ENCODE measurements at regions not wholly inside any gene's neighbourhood (a gene's known extent, or its start where the extent isn't known, plus 50 kb on each side); places are given as distances from the start of the nearest gene placed in this dataset.

DNA sequence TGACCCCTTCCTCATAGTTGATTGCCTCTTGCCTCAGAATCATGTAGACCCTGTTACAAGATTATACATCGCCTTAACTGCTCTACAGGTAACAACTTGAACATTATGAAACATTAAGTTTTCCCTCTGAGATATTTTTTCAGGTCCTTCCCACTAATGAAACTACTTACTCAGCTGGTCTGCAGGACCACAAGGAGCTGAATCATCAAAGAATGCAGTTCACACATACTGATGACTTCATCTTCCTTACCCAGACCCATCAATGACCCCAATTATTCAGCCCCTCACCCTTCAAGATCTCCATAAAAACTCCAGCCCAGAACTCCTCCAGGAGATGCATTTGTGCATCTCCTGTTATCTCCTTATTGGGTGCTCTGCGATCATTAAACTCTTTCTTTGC, 720.9 kb downstream of the RAPGEF2 start (continued):
- no peak for TF ChIP-seq STAT6 (CRISPR knock-in tag; conservative IDR thresholded peaks at IDR 0.05; ENCODE audit: low read depth)
- TF ChIP-seq, protein P1, sequence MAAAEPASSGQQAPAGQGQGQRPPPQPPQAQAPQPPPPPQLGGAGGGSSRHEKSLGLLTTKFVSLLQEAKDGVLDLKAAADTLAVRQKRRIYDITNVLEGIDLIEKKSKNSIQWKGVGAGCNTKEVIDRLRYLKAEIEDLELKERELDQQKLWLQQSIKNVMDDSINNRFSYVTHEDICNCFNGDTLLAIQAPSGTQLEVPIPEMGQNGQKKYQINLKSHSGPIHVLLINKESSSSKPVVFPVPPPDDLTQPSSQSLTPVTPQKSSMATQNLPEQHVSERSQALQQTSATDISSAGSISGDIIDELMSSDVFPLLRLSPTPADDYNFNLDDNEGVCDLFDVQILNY (CRISPR knock-in tag; IDR thresholded peaks at IDR 0.05), result no peak

DNA sequence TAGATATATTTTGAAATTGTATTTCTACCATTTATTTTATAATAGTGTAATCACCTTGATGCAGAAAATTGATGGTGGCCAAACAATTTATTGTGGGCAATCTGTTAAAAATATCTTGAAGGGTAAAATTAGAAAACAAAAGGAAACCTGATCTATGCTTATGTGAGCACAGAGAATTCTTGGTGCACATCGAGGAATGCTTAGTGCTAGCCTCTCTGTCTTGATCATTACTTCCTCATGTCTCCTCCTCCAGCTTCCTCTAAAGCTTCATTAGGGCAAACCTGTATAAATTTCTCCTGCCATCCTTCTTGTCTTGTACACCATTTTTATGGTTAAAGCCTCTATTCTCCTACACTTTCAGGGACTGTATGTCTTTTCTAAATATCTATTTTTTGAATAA, 725.8 kb downstream of the RAPGEF2 start:
- no peak for DNase-seq (ENCODE audit: low spot score)
- Mint-ChIP-seq H3K9me3 (no peaks in the 10 kb centered on the region), H3K4me3 (no peak overlapping the region), H3K27me3 (ENCODE audit: low read depth) (no peaks in the 10 kb centered on the region), H3K4me1 (no peaks in the 10 kb centered on the region), H3K27ac (no peak overlapping the region), H3K36me3 (no peaks in the 10 kb centered on the region)
- TF ChIP-seq NR3C1 (CRISPR knock-in tag; conservative IDR thresholded peaks at IDR 0.05; ENCODE audit: low read depth) (no peak), ZNF263 (CRISPR knock-in tag; IDR thresholded peaks at IDR 0.05; ENCODE audit: low read depth) (no peak), GABPB1 (CRISPR knock-in tag; IDR thresholded peaks at IDR 0.05) (no peak), ATF1 (CRISPR knock-in tag; IDR thresholded peaks at IDR 0.05) (no peak), SP1 (CRISPR knock-in tag; conservative IDR thresholded peaks at IDR 0.05) (no peak), STAT6 (CRISPR knock-in tag; conservative IDR thresholded peaks at IDR 0.05; ENCODE audit: low read depth) (no peak), ESRRA (CRISPR knock-in tag; IDR thresholded peaks at IDR 0.05; ENCODE audit: borderline replicate concordance) (no peak), ZNF121 (CRISPR knock-in tag; IDR thresholded peaks at IDR 0.05) (no peak), ZNF232 (CRISPR knock-in tag; IDR thresholded peaks at IDR 0.05) (no peak), NFATC4 (CRISPR knock-in tag; IDR thresholded peaks at IDR 0.05) (no peak), EMX1 (CRISPR knock-in tag; IDR thresholded peaks at IDR 0.05) (no peak)
- TF ChIP-seq, protein P1 (CRISPR knock-in tag; IDR thresholded peaks at IDR 0.05), result no peak
- TF ChIP-seq, protein P2, sequence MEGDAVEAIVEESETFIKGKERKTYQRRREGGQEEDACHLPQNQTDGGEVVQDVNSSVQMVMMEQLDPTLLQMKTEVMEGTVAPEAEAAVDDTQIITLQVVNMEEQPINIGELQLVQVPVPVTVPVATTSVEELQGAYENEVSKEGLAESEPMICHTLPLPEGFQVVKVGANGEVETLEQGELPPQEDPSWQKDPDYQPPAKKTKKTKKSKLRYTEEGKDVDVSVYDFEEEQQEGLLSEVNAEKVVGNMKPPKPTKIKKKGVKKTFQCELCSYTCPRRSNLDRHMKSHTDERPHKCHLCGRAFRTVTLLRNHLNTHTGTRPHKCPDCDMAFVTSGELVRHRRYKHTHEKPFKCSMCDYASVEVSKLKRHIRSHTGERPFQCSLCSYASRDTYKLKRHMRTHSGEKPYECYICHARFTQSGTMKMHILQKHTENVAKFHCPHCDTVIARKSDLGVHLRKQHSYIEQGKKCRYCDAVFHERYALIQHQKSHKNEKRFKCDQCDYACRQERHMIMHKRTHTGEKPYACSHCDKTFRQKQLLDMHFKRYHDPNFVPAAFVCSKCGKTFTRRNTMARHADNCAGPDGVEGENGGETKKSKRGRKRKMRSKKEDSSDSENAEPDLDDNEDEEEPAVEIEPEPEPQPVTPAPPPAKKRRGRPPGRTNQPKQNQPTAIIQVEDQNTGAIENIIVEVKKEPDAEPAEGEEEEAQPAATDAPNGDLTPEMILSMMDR (IDR thresholded peaks at IDR 0.05), result no peak
- TF ChIP-seq, protein P3, sequence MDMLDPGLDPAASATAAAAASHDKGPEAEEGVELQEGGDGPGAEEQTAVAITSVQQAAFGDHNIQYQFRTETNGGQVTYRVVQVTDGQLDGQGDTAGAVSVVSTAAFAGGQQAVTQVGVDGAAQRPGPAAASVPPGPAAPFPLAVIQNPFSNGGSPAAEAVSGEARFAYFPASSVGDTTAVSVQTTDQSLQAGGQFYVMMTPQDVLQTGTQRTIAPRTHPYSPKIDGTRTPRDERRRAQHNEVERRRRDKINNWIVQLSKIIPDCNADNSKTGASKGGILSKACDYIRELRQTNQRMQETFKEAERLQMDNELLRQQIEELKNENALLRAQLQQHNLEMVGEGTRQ (CRISPR knock-in tag; IDR thresholded peaks at IDR 0.05), result no peak
- ChIA-PET CTCF (no interaction called here), POLR2A (no interaction called here)
- ATAC-seq, result no peak

DNA sequence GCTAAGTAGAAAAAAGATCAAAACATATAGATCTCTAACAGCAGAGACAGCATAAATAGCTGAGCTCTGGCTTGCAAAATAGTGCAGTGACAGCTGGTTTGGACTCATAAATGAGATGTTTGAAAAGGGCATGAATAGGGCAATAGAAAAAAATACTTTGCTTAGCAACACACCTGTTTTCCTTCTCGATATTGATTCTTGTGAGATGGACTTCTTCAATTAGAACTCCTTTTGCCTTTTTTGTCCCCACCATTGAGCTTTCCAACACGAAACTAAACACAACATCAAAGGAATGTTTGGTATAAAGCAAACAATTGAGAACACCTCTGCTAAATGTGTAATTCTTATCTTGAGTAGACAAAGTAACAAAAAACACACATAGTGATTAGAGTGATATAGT, 726.3 kb downstream of the RAPGEF2 start:
- ChIA-PET CTCF (no interaction called here), POLR2A (no interaction called here)
- ATAC-seq (no peak), DNase-seq (ENCODE audit: low spot score) (no peak)
- Mint-ChIP-seq H3K4me1 (no peaks in the 10 kb centered on the region), H3K27me3 (ENCODE audit: low read depth) (no peaks in the 10 kb centered on the region), H3K36me3 (no peaks in the 10 kb centered on the region), H3K27ac (no peak overlapping the region), H3K9me3 (no peaks in the 10 kb centered on the region), H3K4me3 (no peak overlapping the region)
- TF ChIP-seq, protein P4, sequence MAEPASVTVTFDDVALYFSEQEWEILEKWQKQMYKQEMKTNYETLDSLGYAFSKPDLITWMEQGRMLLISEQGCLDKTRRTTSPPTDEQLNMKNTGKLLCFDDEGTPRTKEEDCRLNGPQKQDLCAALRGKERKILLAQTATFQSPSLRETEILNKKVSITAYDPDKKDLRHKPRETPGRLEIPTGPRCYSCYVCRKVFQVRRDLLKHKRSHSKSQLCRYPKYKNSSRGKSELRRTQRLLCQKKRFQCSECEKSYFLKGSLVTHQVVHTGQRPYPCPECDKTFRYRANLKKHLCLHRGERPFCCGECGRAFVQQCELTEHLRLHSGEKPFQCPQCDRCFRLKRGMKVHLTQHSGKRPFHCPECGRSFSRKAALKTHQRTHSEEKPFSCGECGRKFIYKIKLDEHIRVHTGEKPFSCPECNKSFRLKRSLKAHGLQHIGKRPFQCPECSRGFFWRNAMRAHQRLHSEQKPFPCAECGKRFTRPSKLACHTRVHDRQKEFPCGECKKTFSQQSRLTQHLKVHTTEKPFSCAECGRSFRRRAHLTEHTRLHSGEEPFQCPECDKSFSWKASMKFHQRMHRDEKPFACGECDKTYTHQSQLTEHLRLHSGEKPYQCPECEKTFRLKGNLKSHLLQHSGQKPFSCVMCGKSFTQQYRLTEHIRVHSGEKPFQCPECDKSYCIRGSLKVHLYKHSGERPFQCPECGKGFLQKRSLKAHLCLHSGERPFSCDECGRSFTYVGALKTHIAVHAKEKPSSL (CRISPR knock-in tag; conservative IDR thresholded peaks at IDR 0.05), result no peak
- no peak for TF ChIP-seq FOXP1 (CRISPR knock-in tag; IDR thresholded peaks at IDR 0.05; ENCODE audit: borderline replicate concordance)
- TF ChIP-seq, protein P5, sequence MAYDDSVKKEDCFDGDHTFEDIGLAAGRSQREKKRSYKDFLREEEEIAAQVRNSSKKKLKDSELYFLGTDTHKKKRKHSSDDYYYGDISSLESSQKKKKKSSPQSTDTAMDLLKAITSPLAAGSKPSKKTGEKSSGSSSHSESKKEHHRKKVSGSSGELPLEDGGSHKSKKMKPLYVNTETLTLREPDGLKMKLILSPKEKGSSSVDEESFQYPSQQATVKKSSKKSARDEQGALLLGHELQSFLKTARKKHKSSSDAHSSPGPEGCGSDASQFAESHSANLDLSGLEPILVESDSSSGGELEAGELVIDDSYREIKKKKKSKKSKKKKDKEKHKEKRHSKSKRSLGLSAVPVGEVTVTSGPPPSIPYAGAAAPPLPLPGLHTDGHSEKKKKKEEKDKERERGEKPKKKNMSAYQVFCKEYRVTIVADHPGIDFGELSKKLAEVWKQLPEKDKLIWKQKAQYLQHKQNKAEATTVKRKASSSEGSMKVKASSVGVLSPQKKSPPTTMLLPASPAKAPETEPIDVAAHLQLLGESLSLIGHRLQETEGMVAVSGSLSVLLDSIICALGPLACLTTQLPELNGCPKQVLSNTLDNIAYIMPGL (CRISPR knock-in tag; IDR thresholded peaks at IDR 0.05), result no peak
- no peak for TF ChIP-seq TP53 (CRISPR knock-in tag; IDR thresholded peaks at IDR 0.05)
- no peak for TF ChIP-seq IRF1 (CRISPR knock-in tag; IDR thresholded peaks at IDR 0.05)

All from WTC11 (cell line).